ENCODE measurements at regions not wholly inside any gene's neighbourhood (a gene's known extent, or its start where the extent isn't known, plus 50 kb on each side); places are given as distances from the start of the nearest gene placed in this dataset.
A peak's percentile ranks its signal among the peaks of the same experiment; 100 is the strongest.

- no peak for DNase-seq
Measured at GRCh38 chr6:6892744-6893583, 214.8 kb upstream of the RREB1 start.

GRCh38 chr6:6893701-6894100, 214.1 kb upstream of the RREB1 start:
- DNase-seq: no peak

GRCh38 chr6:6895929-6896328, 211.8 kb upstream of the RREB1 start:
- no peak for DNase-seq

- no peak for DNase-seq
Measured at GRCh38 chr6:6897140-6897539, 210.6 kb upstream of the RREB1 start.

GRCh38 chr6:6900569-6901204, 207.1 kb upstream of the RREB1 start:
- peak; percentile 61 to 65 (median 65) for DNase-seq

GRCh38 chr6:6901205-6901719, 206.5 kb upstream of the RREB1 start:
- no peak for DNase-seq

GRCh38 chr6:6901945-6902344, 205.8 kb upstream of the RREB1 start:
- DNase-seq: no peak

- no peak for DNase-seq
Measured at GRCh38 chr6:6905961-6906518, 201.7 kb upstream of the RREB1 start.

- no peak for DNase-seq
Measured at GRCh38 chr6:6906570-6907213, 201.1 kb upstream of the RREB1 start.

GRCh38 chr6:6907286-6907685, 200.5 kb upstream of the RREB1 start:
- no peak for DNase-seq

GRCh38 chr6:6908121-6908520, 199.6 kb upstream of the RREB1 start:
- no peak for DNase-seq

GRCh38 chr6:6909111-6909510, 198.7 kb upstream of the RREB1 start:
- no peak for DNase-seq

GRCh38 chr6:6910734-6911295, 196.9 kb upstream of the RREB1 start:
- no peak for DNase-seq

- DNase-seq: no peak
Measured at GRCh38 chr6:6911391-6911790, 196.4 kb upstream of the RREB1 start.

- DNase-seq: peak in 1 of 3 donors; percentile 24
Measured at GRCh38 chr6:6912817-6913744, 194.7 kb upstream of the RREB1 start.

GRCh38 chr6:6915219-6915618, 192.5 kb upstream of the RREB1 start:
- peak in 2 of 3 donors; percentile 33 to 45 for DNase-seq

GRCh38 chr6:6915813-6916547, 191.8 kb upstream of the RREB1 start:
- DNase-seq: peak in 2 of 3 donors; percentile 35 to 49

GRCh38 chr6:6916598-6916997, 191.2 kb upstream of the RREB1 start:
- peak; percentile 37 to 47 (median 39) for DNase-seq

- DNase-seq: peak; percentile 88 to 96 (median 96)
Measured at GRCh38 chr6:6918216-6918983, 189.4 kb upstream of the RREB1 start.

- DNase-seq: peak in 1 of 3 donors; percentile 28
Measured at GRCh38 chr6:6919173-6919572, 188.6 kb upstream of the RREB1 start.

Data from suppressor macrophage treated with lipopolysaccharide for 1 hour (primary cell).